ENCODE measurements at regions not wholly inside any gene's neighbourhood (a gene's known extent, or its start where the extent isn't known, plus 50 kb on each side); places are given as distances from the start of the nearest gene placed in this dataset.

DNA sequence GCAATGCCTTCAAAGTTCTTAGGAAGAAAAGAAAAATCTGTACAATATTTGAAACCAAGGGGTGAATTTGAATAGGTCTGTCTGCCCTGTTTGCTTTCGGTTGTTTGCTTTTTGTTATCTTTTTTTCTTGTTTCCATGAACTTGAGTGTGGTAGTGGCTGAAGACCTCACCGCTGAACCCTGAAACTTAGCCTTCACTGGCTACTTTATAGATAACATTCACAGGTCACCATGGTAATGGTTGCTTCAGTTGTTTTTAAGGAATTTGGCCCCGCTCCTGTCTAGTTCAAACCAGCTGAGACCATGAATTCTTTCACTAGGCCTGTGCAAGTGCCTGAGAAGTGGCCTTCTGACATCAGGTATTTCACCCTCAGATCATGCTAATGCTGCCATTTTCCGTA, 137.0 kb upstream of the PMFBP1 start:
- TF ChIP-seq POLR2AphosphoS5 (IDR thresholded peaks at IDR 0.05): no peak
- no peak for TF ChIP-seq CTCF (IDR thresholded peaks at IDR 0.05)
- no peak for TF ChIP-seq POLR2A (IDR thresholded peaks at IDR 0.05)

Data from upper lobe of left lung (tissue), 4 donors.